GM18870 (cell line): ENCODE measurements at regions not wholly inside any gene's neighbourhood (a gene's known extent, or its start where the extent isn't known, plus 50 kb on each side); places are given as distances from the start of the nearest gene placed in this dataset.

Experiments used
- ATAC-seq: cut with Tn5 transposase; IDR thresholded peaks from one replicate; pipeline ENCODE4 v1.9.1; 2021; ENCODE audit warnings: moderate library complexity; ENCODE audit not compliant: unreplicated experiment

GRCh38 chr15:37550360-37551024 lies 383.9 kb upstream of the TMCO5A start:
- ATAC-seq = no peak

GRCh38 chr15:37572401-37572800 lies 362.0 kb upstream of the TMCO5A start:
- ATAC-seq = no peak

GRCh38 chr15:37574985-37575384 lies 359.5 kb upstream of the TMCO5A start:
- no peak for ATAC-seq

- ATAC-seq = no peak
These were observed 357.5 kb upstream of the TMCO5A start for GRCh38 chr15:37576952-37577351.

GRCh38 chr15:37581866-37582532 lies 352.4 kb upstream of the TMCO5A start:
- ATAC-seq = no peak

GRCh38 chr15:37582852-37583251 lies 351.6 kb upstream of the TMCO5A start:
- no peak for ATAC-seq

- ATAC-seq = no peak
These were observed 348.3 kb upstream of the TMCO5A start for GRCh38 chr15:37586011-37586583.

GRCh38 chr15:37586976-37587375 lies 347.5 kb upstream of the TMCO5A start:
- ATAC-seq = no peak

- no peak for ATAC-seq
These were observed 340.0 kb upstream of the TMCO5A start for GRCh38 chr15:37594417-37594816.

- no peak for ATAC-seq
These were observed 338.9 kb upstream of the TMCO5A start for GRCh38 chr15:37595426-37595970.

- no peak for ATAC-seq
These were observed 335.3 kb upstream of the TMCO5A start for GRCh38 chr15:37599156-37599555.

GRCh38 chr15:37616215-37616614 lies 318.2 kb upstream of the TMCO5A start:
- no peak for ATAC-seq

- ATAC-seq = no peak
These were observed 316.1 kb upstream of the TMCO5A start for GRCh38 chr15:37618353-37618752.

- no peak for ATAC-seq
These were observed 314.9 kb upstream of the TMCO5A start for GRCh38 chr15:37619358-37620042.

GRCh38 chr15:37625576-37625975 lies 308.9 kb upstream of the TMCO5A start:
- no peak for ATAC-seq

- no peak for ATAC-seq
These were observed 305.9 kb upstream of the TMCO5A start for GRCh38 chr15:37628507-37628906.

GRCh38 chr15:37636736-37637135 lies 297.7 kb upstream of the TMCO5A start:
- ATAC-seq = no peak

- no peak for ATAC-seq
These were observed 296.3 kb upstream of the TMCO5A start for GRCh38 chr15:37638116-37638515.

GRCh38 chr15:37638691-37639090 lies 295.7 kb upstream of the TMCO5A start:
- ATAC-seq = no peak

GRCh38 chr15:37652646-37653417 lies 281.6 kb upstream of the TMCO5A start:
- ATAC-seq = no peak

- no peak for ATAC-seq
These were observed 256.3 kb upstream of the TMCO5A start for GRCh38 chr15:37678124-37678523.
